Panc1 (cell line): ENCODE measurements at regions not wholly inside any gene's neighbourhood (a gene's known extent, or its start where the extent isn't known, plus 50 kb on each side); places are given as distances from the start of the nearest gene placed in this dataset.

Experiments used
- ATAC-seq: fragments of 200-7000 bp; cut with Tn5 transposase; 2 replicates; pipeline ENCODE4 v1.9.1; 2020; ENCODE audit warnings: mild to moderate bottlenecking, moderate library complexity
- BruUV-seq: library from RNA; stranded (reverse); fragments of 400-500 nt; replicated peaks from 2 replicates; lab custom pipeline; 2021; lab: Mats Ljungman, UMichigan
- CTCF ChIA-PET: fragments of 300-600 bp; sonication (Branson Sonifier 250); formaldehyde crosslinking; loops from one replicate; lab custom pipeline; 2022; ENCODE audit warnings: antibody characterized with exemption; lab: Charles Lee
- POLR2A ChIA-PET: fragments of 300-600 bp; sonication (Branson Sonifier 250); formaldehyde crosslinking; loops from one replicate; lab custom pipeline; 2022; ENCODE audit warnings: antibody characterized with exemption; lab: Charles Lee
- DNase-seq: peaks from one replicate; pipeline ENCODE4 v3.0.0-alpha.2; 2010; ENCODE audit warnings: low read depth, low spot score
- H3K27ac ChIP-seq: 2 replicates; pipeline ENCODE4 v1.5.1; 2011; ENCODE audit warnings: mild to moderate bottlenecking, low read length, inconsistent platforms
- H3K27me3 ChIP-seq: fragments of 200-500 bp; sonication (Bioruptor generic); 2 replicates; pipeline ENCODE4 v1.6.0; 2014; ENCODE audit warnings: low read length, inconsistent platforms; ENCODE audit not compliant: control insufficient read depth, insufficient read depth
- H3K36me3 ChIP-seq: fragments of 200-500 bp; sonication (Bioruptor generic); 2 replicates; pipeline ENCODE4 v1.5.1; 2014; ENCODE audit warnings: inconsistent platforms, mild to moderate bottlenecking, low read length, moderate library complexity; ENCODE audit not compliant: control insufficient read depth, insufficient read depth
- H3K4me1 ChIP-seq: 2 replicates; pipeline ENCODE4 v1.5.1; 2011; ENCODE audit warnings: inconsistent platforms, mild to moderate bottlenecking, low read length, moderate library complexity; ENCODE audit not compliant: control insufficient read depth, insufficient read depth
- H3K4me3 ChIP-seq, 2 experiments: 2 replicates each; pipeline ENCODE4 v1.5.1; 2011 to 2012; ENCODE audit warnings: low read depth in 2 of 2, low read length in 2 of 2, mild to moderate bottlenecking in 2 of 2, inconsistent platforms in 1 of 2, moderate library complexity in 1 of 2
- H3K9me3 ChIP-seq: fragments of 200-500 bp; sonication (Bioruptor generic); 2 replicates; pipeline ENCODE4 v1.5.1; 2014; ENCODE audit warnings: low read depth, mild to moderate bottlenecking, inconsistent platforms, low read length, moderate library complexity; ENCODE audit not compliant: control insufficient read depth, insufficient read depth
- POLR2AphosphoS5 ChIP-seq: IDR thresholded peaks from 2 replicates; pipeline ENCODE4 v1.6.1; 2012; ENCODE audit warnings: mild to moderate bottlenecking, low read depth, low read length, moderate library complexity
- SIN3A ChIP-seq: IDR thresholded peaks from 2 replicates; pipeline ENCODE4 v1.6.1; 2012; ENCODE audit warnings: low read depth, mild to moderate bottlenecking, low read length, moderate library complexity, borderline replicate concordance; ENCODE audit not compliant: insufficient read depth
- TCF7L2 ChIP-seq: IDR thresholded peaks from 2 replicates; pipeline ENCODE4 v1.6.1; 2011; ENCODE audit warnings: mild to moderate bottlenecking, low read depth, low read length, inconsistent platforms
- in situ Hi-C: cut with HindIII; loops from 2 replicates; pipeline ENCODE4 v1.10.0; 2016; ENCODE audit warnings: low sequenced_read_pairs, low pct_unique_long_range_greater_than_20kb
- intact Hi-C: fragments of 100-400 bp; cut with micrococcal nuclease; formaldehyde crosslinking; loops from one replicate; pipeline ENCODE4 v1.10.0; 2022; ENCODE audit not compliant: unreplicated experiment
- TF ChIP-seq, protein P1 (sequence below), 2 experiments: IDR thresholded peaks; 2 replicates each; pipeline ENCODE4 v1.6.1; 2011 to 2012; ENCODE audit warnings: low read depth in 2 of 2, control low read depth in 1 of 2, low read length in 1 of 2, mild to moderate bottlenecking in 1 of 2, moderate library complexity in 1 of 2; ENCODE audit not compliant: insufficient read depth in 1 of 2
- TF ChIP-seq, protein P2 (sequence below): fragments of 450-650 bp; IDR thresholded peaks from 2 replicates; pipeline ENCODE4 v1.5.1; 2017; ENCODE audit warnings: mild to moderate bottlenecking

- H3K9me3 ChIP-seq, result no peaks in the 10 kb centered on the region
- TF ChIP-seq, protein P1, sequence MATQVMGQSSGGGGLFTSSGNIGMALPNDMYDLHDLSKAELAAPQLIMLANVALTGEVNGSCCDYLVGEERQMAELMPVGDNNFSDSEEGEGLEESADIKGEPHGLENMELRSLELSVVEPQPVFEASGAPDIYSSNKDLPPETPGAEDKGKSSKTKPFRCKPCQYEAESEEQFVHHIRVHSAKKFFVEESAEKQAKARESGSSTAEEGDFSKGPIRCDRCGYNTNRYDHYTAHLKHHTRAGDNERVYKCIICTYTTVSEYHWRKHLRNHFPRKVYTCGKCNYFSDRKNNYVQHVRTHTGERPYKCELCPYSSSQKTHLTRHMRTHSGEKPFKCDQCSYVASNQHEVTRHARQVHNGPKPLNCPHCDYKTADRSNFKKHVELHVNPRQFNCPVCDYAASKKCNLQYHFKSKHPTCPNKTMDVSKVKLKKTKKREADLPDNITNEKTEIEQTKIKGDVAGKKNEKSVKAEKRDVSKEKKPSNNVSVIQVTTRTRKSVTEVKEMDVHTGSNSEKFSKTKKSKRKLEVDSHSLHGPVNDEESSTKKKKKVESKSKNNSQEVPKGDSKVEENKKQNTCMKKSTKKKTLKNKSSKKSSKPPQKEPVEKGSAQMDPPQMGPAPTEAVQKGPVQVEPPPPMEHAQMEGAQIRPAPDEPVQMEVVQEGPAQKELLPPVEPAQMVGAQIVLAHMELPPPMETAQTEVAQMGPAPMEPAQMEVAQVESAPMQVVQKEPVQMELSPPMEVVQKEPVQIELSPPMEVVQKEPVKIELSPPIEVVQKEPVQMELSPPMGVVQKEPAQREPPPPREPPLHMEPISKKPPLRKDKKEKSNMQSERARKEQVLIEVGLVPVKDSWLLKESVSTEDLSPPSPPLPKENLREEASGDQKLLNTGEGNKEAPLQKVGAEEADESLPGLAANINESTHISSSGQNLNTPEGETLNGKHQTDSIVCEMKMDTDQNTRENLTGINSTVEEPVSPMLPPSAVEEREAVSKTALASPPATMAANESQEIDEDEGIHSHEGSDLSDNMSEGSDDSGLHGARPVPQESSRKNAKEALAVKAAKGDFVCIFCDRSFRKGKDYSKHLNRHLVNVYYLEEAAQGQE (IDR thresholded peaks at IDR 0.05; ENCODE audit: insufficient read depth in 1 of 2, low read depth in 2 of 2, low read length in 1 of 2), result no peak
- TF ChIP-seq, protein P2, sequence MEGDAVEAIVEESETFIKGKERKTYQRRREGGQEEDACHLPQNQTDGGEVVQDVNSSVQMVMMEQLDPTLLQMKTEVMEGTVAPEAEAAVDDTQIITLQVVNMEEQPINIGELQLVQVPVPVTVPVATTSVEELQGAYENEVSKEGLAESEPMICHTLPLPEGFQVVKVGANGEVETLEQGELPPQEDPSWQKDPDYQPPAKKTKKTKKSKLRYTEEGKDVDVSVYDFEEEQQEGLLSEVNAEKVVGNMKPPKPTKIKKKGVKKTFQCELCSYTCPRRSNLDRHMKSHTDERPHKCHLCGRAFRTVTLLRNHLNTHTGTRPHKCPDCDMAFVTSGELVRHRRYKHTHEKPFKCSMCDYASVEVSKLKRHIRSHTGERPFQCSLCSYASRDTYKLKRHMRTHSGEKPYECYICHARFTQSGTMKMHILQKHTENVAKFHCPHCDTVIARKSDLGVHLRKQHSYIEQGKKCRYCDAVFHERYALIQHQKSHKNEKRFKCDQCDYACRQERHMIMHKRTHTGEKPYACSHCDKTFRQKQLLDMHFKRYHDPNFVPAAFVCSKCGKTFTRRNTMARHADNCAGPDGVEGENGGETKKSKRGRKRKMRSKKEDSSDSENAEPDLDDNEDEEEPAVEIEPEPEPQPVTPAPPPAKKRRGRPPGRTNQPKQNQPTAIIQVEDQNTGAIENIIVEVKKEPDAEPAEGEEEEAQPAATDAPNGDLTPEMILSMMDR, result no peak
- TF ChIP-seq TCF7L2 (no peak), POLR2AphosphoS5 (no peak), SIN3A (no peak)
- intact Hi-C loops, result no loop called here
These were observed 103.5 kb downstream of the SCP2D1 start for GRCh38 chr20:18916886-18917750.

GRCh38 chr20:18919996-18920395, 106.4 kb downstream of the SCP2D1 start:
- TF ChIP-seq, protein P1 (IDR thresholded peaks at IDR 0.05; ENCODE audit: insufficient read depth in 1 of 2, low read depth in 2 of 2, low read length in 1 of 2), result no peak
- TF ChIP-seq TCF7L2, result no peak
- no peak for TF ChIP-seq SIN3A
- TF ChIP-seq, protein P2, result no peak
- TF ChIP-seq POLR2AphosphoS5, result no peak
- no peaks in the 10 kb centered on the region for H3K9me3 ChIP-seq
- no peaks in the 10 kb centered on the region for H3K36me3 ChIP-seq
- no TSS peak for BruUV-seq
- in situ Hi-C loops (no loop called here), intact Hi-C loops (loop anchor here (10.0 kb wide), 1 partner anchor 65 kb away; no protein-coding TSS in a partner anchor)
- DNase-seq, result no peak
- POLR2A ChIA-PET, result no interaction called here
- H3K4me1 ChIP-seq, result no peaks in the 10 kb centered on the region
- no peaks in the 10 kb centered on the region; the same call in 1 of the 2 replicates for H3K27me3 ChIP-seq
- no peak for ATAC-seq
- H3K4me3 ChIP-seq, result no peak overlapping the region
- CTCF ChIA-PET, result no interaction called here
- H3K27ac ChIP-seq, result no peak overlapping the region

More at GRCh38 chr20:18916886-18917750, 103.5 kb downstream of the SCP2D1 start:
- ATAC-seq (no peak), DNase-seq (no peak)
- Histone ChIP-seq H3K36me3 (no peaks in the 10 kb centered on the region), H3K4me3 (no peak overlapping the region), H3K27ac (no peak overlapping the region), H3K27me3 (no peaks in the 10 kb centered on the region; the same call in 1 of the 2 replicates), H3K4me1 (no peaks in the 10 kb centered on the region)
- in situ Hi-C loops, result no loop called here
- ChIA-PET POLR2A (no interaction called here), CTCF (no interaction called here)
- no TSS peak for BruUV-seq
